Uterus (tissue), 2 donors: ENCODE measurements at regions not wholly inside any gene's neighbourhood (a gene's known extent, or its start where the extent isn't known, plus 50 kb on each side); places are given as distances from the start of the nearest gene placed in this dataset.

Experiments
- CTCF ChIP-seq, 4 experiments: fragments of 200-600 bp in 2 of 4; fragments of 450-650 bp in 2 of 4; sonication (generic) in 2 of 4; IDR thresholded peaks; one replicate each; pipeline ENCODE4 v1.5.1; 2016 to 2019; ENCODE audit warnings: antibody characterized with exemption in 4 of 4, mild to moderate bottlenecking in 2 of 4, moderate library complexity in 1 of 4
- POLR2A ChIP-seq, 2 donors: fragments of 450-650 bp; IDR thresholded peaks; one replicate each; pipeline ENCODE4 v1.6.1; 2016; ENCODE audit warnings: antibody characterized with exemption in 2 of 2, mild to moderate bottlenecking in 1 of 2, moderate library complexity in 1 of 2

- TF ChIP-seq CTCF (IDR thresholded peaks at IDR 0.05) (no peak), POLR2A (IDR thresholded peaks at IDR 0.05) (no peak)
Measured at GRCh38 chr5:135176991-135177390, 143.0 kb upstream of the PITX1 start.
